OCI-M2 (cell line): ENCODE measurements at regions not wholly inside any gene's neighbourhood (a gene's known extent, or its start where the extent isn't known, plus 50 kb on each side); places are given as distances from the start of the nearest gene placed in this dataset.
"Not testable (repeated sequence)": the region's sequence is repeated elsewhere in the genome, so short reads cannot be mapped to it uniquely, and the experiment has no call there.

Experiments used
- DNase-seq: peaks from one replicate; lab custom pipeline; 2025; ENCODE audit not compliant: unreplicated experiment; lab: John Stamatoyannopoulos, UW

GRCh38 chr6:140252099-140252498 lies 877.7 kb upstream of the CITED2 start:
- no peak for DNase-seq

- no peak for DNase-seq
Measured at GRCh38 chr6:140245296-140246040, 871.0 kb upstream of the CITED2 start.

GRCh38 chr6:140237251-140237650 lies 862.8 kb upstream of the CITED2 start:
- no peak for DNase-seq

GRCh38 chr6:140236732-140237131 lies 862.3 kb upstream of the CITED2 start:
- DNase-seq = no peak

GRCh38 chr6:140230282-140230681 lies 855.8 kb upstream of the CITED2 start:
- no peak for DNase-seq

- DNase-seq = no peak
Measured at GRCh38 chr6:140228491-140228890, 854.0 kb upstream of the CITED2 start.

GRCh38 chr6:140226637-140227036 lies 852.2 kb upstream of the CITED2 start:
- DNase-seq = no peak

GRCh38 chr6:140225701-140226436 lies 851.4 kb upstream of the CITED2 start:
- DNase-seq = no peak

GRCh38 chr6:140217283-140217682 lies 842.8 kb upstream of the CITED2 start:
- DNase-seq = no peak

- no peak for DNase-seq
Measured at GRCh38 chr6:140209775-140210174, 835.3 kb upstream of the CITED2 start.

GRCh38 chr6:140208286-140208685 lies 833.8 kb upstream of the CITED2 start:
- no peak for DNase-seq

- DNase-seq = no peak
Measured at GRCh38 chr6:140205795-140206593, 831.5 kb upstream of the CITED2 start.

- DNase-seq = no peak
Measured at GRCh38 chr6:140204154-140204553, 829.7 kb upstream of the CITED2 start.

GRCh38 chr6:140203661-140204147 lies 829.3 kb upstream of the CITED2 start:
- no peak for DNase-seq

- no peak for DNase-seq
Measured at GRCh38 chr6:140202964-140203515, 828.6 kb upstream of the CITED2 start.

GRCh38 chr6:140201787-140202458 lies 827.5 kb upstream of the CITED2 start:
- DNase-seq = no peak

GRCh38 chr6:140193269-140193668 lies 818.8 kb upstream of the CITED2 start:
- no peak for DNase-seq

GRCh38 chr6:140192018-140192417 lies 817.6 kb upstream of the CITED2 start:
- DNase-seq = no peak

GRCh38 chr6:140189263-140189662 lies 814.8 kb upstream of the CITED2 start:
- not testable (repeated sequence) for DNase-seq

GRCh38 chr6:140185991-140186390 lies 811.5 kb upstream of the CITED2 start:
- no peak for DNase-seq

- no peak for DNase-seq
Measured at GRCh38 chr6:140183881-140184280, 809.4 kb upstream of the CITED2 start.
